Putamen (tissue), 1 donor: ENCODE measurements at regions not wholly inside any gene's neighbourhood (a gene's known extent, or its start where the extent isn't known, plus 50 kb on each side); places are given as distances from the start of the nearest gene placed in this dataset.
A peak's percentile ranks its signal among the peaks of the same experiment; 100 is the strongest.
"Not testable (repeated sequence)": the region's sequence is repeated elsewhere in the genome, so short reads cannot be mapped to it uniquely, and the experiment has no call there.

Source experiments
- DNase-seq: peaks from one replicate; pipeline ENCODE4 v3.0.0-alpha.2; 2016; ENCODE audit warnings: low spot score

GRCh38 chr4:123537906-123538402 is 141.4 kb downstream of the SPRY1 start:
- DNase-seq: not testable (repeated sequence)

DNA sequence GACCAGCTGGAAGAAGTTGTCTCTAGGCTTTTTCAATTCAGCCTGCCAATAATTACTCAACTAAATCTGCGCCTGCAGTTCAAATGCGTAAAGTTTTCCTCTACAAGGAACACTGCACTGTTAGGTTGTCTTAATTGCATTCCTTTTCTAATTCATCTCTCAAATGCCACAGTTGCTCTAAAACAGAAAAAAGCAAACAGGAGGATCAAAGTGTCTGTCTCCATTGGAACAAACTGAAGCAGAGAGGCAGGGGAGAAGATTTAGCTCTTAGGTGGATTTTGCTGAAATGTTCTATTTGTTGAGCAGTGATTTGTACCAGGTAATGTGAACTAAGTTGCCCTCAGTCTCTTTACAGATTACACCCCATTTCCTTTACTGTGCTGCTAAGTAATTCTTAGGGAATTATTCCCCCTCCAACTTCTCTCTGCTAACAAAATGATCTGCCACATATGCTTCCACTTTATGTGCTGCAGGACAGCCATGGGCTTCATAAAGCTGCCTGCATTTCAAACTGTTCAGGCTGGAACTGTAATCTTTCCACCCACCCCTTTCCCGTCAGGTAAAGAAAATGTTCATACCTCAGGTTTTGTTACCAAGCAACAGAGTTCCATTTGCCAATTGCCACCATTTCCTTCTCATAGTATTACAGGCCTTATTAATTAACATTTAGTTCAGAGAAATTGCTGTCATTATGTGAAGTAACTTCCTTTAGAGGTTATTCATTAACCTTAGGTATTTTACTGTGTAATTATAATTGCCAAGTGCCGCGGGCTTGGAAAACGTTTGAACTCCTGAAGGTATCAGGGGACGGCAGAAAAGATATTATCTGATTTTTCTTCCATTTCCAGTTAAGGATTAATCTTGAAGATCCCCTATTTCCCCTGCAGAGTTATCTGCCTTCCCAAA is 149.3 kb downstream of the SPRY1 start:
- DNase-seq: peak; percentile 71

DNA sequence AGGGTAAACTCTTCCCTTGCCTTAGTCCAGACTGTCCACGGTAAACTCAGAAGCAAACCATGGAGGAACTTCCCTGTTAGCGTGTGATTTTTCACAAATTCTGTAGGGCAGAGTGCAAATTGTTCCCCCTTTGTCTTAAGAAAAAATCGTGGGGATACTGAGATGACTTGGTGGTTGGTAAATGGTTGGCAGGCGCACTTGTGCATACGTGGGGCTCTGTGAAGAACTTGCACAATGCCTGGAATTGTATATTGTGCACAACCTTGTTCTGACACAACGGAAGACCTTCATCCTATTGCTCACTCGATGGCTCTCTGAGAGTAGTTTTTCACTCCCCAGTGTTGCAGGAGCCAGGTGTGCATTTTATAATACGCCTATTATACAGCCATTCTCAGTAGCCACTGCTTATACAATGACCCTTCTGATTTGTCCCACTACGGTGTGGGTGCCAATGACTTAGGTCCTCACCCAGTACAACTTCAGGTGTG is 150.0 kb downstream of the SPRY1 start:
- DNase-seq: no peak

GRCh38 chr4:123547216-123548165 is 150.9 kb downstream of the SPRY1 start:
- DNase-seq: no peak

GRCh38 chr4:123553279-123553678 is 156.7 kb downstream of the SPRY1 start:
- no peak for DNase-seq

DNA sequence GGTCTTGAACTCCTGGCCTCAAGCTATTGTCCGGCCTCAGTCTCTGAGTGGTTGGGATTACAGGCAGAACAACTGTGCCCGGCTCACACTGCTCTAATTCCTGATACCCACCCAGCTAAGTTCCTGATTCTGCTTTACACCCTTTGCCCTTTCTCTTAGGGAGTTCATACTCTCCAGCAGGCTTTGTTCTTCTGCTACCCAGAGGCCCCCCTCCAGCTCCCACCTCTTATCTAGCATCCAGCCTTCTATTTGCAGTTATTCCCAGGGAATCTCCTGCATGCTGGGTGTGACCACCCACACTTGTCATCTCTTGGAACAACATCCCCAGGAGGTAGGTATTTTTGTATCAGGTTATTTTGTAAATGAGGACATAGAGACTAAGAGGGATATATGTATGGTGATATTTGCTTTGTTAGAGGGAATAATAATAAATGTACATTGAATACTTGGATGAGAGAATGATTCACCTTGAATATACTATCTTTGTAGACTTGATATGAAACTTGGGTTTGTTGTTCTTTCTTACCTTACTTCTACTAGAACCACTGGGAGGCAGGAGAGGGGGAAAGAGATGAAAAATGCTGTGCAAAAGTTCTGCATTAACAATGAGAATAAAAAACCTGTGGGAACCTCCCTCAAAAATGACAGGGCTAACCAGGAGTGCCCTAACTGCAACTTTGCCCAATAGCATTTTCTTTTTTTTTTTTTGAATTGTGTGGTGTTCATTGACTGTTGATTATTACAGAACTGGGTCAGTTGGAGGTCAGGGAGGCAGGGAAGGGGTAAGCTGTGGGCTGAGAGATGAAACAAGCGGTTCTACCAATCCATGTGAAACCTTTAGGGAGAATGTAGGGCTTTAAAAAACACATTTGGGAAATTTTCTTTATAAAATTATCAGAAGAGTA is 157.4 kb downstream of the SPRY1 start:
- no peak for DNase-seq

GRCh38 chr4:123554801-123555232 is 158.2 kb downstream of the SPRY1 start:
- DNase-seq: no peak

- DNase-seq: peak; percentile 47
Measured at GRCh38 chr4:123555233-123555806, 158.7 kb downstream of the SPRY1 start.

- DNase-seq: no peak
Measured at GRCh38 chr4:123555807-123556273, 159.2 kb downstream of the SPRY1 start.

DNA sequence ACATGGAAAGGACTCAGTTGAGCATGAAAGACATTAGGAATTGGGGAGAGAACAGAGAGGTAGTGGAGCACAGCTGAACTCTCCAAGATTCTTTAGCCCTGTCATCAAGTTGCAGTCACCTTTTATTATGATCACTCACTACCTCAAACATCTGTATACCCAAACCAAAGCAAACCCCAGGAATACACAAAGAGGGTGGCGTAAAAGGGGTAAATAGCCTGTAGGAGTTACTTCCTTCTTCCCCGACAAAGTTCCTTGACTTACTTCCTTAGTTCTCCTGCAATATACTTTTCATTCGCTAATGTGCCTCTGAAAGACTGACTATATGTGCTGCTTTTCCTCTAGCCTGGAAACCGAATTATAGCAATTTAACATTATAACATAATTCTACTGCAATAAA is 159.9 kb downstream of the SPRY1 start:
- no peak for DNase-seq

GRCh38 chr4:123557857-123558536 is 161.4 kb downstream of the SPRY1 start:
- DNase-seq: no peak

DNA sequence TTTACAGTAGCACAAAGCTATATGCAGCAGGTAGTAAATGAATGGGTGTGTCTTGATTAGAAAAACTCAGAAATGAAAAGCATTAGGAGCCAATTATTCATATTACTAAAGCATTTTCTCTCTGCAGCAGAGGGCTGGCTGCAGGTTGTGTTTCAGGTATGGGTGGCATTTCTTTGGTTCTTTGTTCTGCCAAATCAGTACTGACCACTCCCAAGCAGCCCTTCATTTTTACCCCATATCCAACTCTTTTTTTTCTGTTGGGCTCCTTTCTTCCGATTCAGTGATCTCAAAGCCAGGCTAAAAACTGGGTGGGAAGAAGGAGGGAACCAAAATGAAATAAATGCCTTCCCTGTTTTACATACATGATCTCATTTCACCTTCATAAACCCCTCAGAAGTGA is 162.3 kb downstream of the SPRY1 start:
- DNase-seq: no peak

- DNase-seq: no peak
Measured at GRCh38 chr4:123559955-123560871, 163.6 kb downstream of the SPRY1 start.

- DNase-seq: no peak
Measured at GRCh38 chr4:123561525-123561924, 164.9 kb downstream of the SPRY1 start.

DNA sequence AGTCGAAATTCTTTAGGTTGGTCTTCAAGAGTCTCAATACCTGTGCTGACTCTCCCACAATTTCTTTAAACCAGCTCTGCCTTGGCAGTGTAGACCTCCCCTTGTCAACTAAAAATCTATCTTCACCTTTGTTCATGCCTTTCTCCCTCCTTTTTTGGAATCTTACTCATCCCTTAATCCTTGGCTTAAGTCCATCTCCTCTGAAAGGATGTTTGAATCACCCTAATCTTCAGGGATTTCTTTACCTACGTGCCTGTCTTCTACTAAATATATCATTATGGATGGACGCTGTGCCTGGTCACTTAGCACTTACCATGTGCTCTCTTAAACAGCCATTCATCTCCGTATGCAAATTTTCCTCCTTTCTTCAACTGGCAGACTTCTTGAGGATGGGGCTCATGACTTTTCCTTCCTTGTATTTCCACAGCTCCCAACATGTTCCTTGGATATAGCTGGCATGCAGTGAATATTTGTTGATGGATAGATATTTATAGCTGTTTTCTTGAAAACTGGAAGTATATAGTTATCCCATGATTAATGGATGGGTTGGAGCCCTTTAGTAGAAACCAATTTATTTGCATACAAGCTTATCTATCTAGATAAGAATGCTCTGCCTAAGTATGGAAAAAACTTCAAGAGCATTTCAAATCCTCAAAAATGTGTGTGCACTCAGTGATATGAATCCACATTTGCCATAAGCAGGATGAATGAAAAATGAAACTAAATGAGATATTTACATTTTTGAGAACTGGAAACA is 166.6 kb downstream of the SPRY1 start:
- no peak for DNase-seq

- no peak for DNase-seq
Measured at GRCh38 chr4:123564758-123565346, 168.3 kb downstream of the SPRY1 start.

DNA sequence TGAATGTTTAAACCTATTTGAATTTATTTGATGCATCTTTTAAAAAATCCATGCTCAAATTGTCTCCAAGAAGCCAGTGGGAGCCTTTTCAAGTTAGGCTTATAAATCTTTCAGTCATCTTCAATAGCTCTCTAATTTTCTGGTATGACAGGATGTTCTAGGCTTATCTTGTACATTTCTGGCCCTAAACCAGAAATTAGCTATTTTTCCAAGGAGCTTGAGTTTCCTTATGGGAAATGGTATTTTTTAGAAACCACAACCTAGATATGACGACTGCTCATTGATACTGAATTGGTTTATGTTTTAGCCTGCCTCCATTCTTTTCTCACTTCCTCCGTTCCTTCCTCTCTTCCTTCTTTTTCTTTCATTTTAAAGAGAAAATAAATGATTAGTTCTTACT is 172.3 kb downstream of the SPRY1 start:
- no peak for DNase-seq

DNA sequence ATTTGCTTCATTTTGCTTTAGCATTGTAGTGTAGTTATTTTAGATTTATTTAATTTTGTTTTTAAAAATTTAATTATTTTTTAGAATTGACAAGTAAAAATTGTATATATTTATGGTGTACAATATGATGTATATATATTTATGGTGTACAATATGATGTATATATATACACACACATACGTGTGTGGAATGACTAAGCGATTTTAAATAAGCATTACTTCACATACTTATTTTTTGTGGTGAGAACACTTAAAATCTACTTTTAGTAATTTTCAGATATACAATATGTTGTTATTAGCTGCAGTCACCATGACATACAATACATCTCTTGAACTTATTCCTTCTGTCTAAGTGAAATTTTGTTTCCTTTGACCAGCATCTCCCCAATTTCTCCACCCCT is 172.9 kb downstream of the SPRY1 start:
- no peak for DNase-seq
